DMS153 treated with DMSO at 0.1 percent for 48 hours (cell line): ENCODE measurements at regions not wholly inside any gene's neighbourhood (a gene's known extent, or its start where the extent isn't known, plus 50 kb on each side); places are given as distances from the start of the nearest gene placed in this dataset.

Experiments
- DNase-seq: peaks from one replicate; lab custom pipeline; 2025; ENCODE audit not compliant: unreplicated experiment; lab: John Stamatoyannopoulos, UW

GRCh38 chr20:6882561-6883291 lies 115.2 kb downstream of the BMP2 start:
- no peak for DNase-seq

- no peak for DNase-seq
Observed at GRCh38 chr20:6884114-6884513, 116.6 kb downstream of the BMP2 start.

GRCh38 chr20:6886065-6886729 lies 118.7 kb downstream of the BMP2 start:
- DNase-seq: no peak

GRCh38 chr20:6887966-6888365 lies 120.5 kb downstream of the BMP2 start:
- no peak for DNase-seq

- no peak for DNase-seq
Observed at GRCh38 chr20:6888736-6889395, 121.4 kb downstream of the BMP2 start.

- DNase-seq: no peak
Observed at GRCh38 chr20:6892724-6893123, 125.2 kb downstream of the BMP2 start.

GRCh38 chr20:6898928-6899327 lies 131.4 kb downstream of the BMP2 start:
- no peak for DNase-seq

- DNase-seq: no peak
Observed at GRCh38 chr20:6906871-6907270, 139.4 kb downstream of the BMP2 start.

GRCh38 chr20:6908673-6909072 lies 141.2 kb downstream of the BMP2 start:
- DNase-seq: no peak

- no peak for DNase-seq
Observed at GRCh38 chr20:6909608-6910007, 142.1 kb downstream of the BMP2 start.

GRCh38 chr20:6914986-6915385 lies 147.5 kb downstream of the BMP2 start:
- DNase-seq: no peak

GRCh38 chr20:6916938-6917337 lies 149.5 kb downstream of the BMP2 start:
- no peak for DNase-seq

- DNase-seq: no peak
Observed at GRCh38 chr20:6919792-6920468, 152.4 kb downstream of the BMP2 start.

GRCh38 chr20:6920991-6921613 lies 153.6 kb downstream of the BMP2 start:
- peak; percentile 18 for DNase-seq

- peak; percentile 18 for DNase-seq
Observed at GRCh38 chr20:6921717-6922386, 154.4 kb downstream of the BMP2 start.

- no peak for DNase-seq
Observed at GRCh38 chr20:6924681-6925080, 157.2 kb downstream of the BMP2 start.

GRCh38 chr20:6925744-6926278 lies 158.3 kb downstream of the BMP2 start:
- no peak for DNase-seq

- no peak for DNase-seq
Observed at GRCh38 chr20:6940048-6940447, 172.6 kb downstream of the BMP2 start.

- DNase-seq: no peak
Observed at GRCh38 chr20:6940876-6941275, 173.4 kb downstream of the BMP2 start.

GRCh38 chr20:6941571-6941970 lies 174.1 kb downstream of the BMP2 start:
- DNase-seq: no peak
